ENCODE measurements at regions not wholly inside any gene's neighbourhood (a gene's known extent, or its start where the extent isn't known, plus 50 kb on each side); places are given as distances from the start of the nearest gene placed in this dataset.

DNA sequence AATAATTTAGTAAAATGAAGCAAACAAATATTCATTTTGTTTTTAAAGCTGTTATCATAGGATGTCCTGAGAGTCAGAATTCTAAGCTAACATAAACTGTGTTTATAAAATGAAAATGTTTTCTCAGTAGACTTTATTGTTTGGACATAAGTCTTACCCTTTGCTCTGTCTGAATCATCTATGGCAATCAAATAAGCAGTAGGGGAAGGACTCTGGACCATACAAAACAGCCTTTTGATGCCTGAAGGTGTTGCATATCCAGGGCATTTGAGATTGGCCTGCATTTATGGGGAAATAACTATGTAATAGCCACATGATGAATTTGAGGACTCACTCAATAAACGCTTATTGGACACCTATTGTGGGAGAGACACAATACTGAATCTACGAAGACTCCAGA, 123.0 kb upstream of the ATP5MC3 start:
- no peaks in the 10 kb centered on the region for H3K9me3 ChIP-seq
- no peaks in the 10 kb centered on the region for H3K27me3 ChIP-seq
- no peak for DNase-seq (ENCODE audit: low spot score)
- TF ChIP-seq, protein P1, sequence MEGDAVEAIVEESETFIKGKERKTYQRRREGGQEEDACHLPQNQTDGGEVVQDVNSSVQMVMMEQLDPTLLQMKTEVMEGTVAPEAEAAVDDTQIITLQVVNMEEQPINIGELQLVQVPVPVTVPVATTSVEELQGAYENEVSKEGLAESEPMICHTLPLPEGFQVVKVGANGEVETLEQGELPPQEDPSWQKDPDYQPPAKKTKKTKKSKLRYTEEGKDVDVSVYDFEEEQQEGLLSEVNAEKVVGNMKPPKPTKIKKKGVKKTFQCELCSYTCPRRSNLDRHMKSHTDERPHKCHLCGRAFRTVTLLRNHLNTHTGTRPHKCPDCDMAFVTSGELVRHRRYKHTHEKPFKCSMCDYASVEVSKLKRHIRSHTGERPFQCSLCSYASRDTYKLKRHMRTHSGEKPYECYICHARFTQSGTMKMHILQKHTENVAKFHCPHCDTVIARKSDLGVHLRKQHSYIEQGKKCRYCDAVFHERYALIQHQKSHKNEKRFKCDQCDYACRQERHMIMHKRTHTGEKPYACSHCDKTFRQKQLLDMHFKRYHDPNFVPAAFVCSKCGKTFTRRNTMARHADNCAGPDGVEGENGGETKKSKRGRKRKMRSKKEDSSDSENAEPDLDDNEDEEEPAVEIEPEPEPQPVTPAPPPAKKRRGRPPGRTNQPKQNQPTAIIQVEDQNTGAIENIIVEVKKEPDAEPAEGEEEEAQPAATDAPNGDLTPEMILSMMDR (IDR thresholded peaks at IDR 0.05), result no peak
- H3K36me3 ChIP-seq, result no peaks in the 10 kb centered on the region
- H3K27ac ChIP-seq, result no peak overlapping the region
- no peaks in the 10 kb centered on the region for H3K4me1 ChIP-seq
- no peak overlapping the region for H3K4me3 ChIP-seq

DNA sequence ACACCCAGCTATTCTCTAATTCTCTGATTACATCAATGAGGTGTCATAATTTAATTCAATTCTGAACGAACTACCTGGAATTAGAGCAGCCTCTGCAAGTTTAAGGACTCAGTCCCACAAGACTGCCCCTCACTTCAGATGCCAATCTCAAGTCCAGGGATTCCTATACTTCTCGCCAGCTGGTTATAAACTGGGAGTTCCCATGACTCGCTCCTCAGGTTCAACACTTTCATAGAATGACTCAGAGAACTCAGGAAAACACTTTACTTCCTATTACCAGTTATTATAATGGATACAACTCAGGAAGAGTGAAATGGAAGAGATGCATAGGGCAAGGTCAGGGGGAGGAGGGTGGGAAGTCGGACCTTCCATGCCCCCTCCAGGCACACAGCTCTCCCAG, 112.3 kb upstream of the ATP5MC3 start:
- no peak overlapping the region for H3K4me3 ChIP-seq
- TF ChIP-seq, protein P1 (IDR thresholded peaks at IDR 0.05), result no peak
- no peaks in the 10 kb centered on the region for H3K9me3 ChIP-seq
- no peaks in the 10 kb centered on the region for H3K4me1 ChIP-seq
- no peak overlapping the region for H3K27ac ChIP-seq
- DNase-seq (ENCODE audit: low spot score), result no peak
- H3K36me3 ChIP-seq, result no peaks in the 10 kb centered on the region
- H3K27me3 ChIP-seq, result no peaks in the 10 kb centered on the region

DNA sequence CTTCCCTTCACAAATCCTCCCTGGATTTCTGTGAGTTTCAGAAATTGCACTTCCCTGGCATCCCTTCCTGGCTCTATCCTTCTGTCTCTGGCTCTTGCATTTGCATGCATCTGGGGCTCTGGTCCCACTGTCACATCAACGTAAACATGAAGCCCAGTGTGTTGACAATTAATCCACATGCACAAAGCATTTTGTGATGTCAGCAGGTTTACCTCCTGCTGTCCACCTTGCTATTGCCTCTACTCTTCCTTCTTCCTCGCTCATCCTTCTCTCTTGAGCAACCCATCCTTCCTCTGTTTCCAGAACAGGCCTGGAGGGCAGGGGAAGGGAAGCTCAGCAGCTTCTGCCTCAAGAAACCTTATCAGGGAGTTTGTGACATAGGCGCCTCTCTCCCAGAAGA, 111.7 kb upstream of the ATP5MC3 start:
- Histone ChIP-seq H3K27me3 (no peaks in the 10 kb centered on the region), H3K4me1 (no peaks in the 10 kb centered on the region), H3K4me3 (no peak overlapping the region), H3K9me3 (no peaks in the 10 kb centered on the region), H3K27ac (no peak overlapping the region), H3K36me3 (no peaks in the 10 kb centered on the region)
- TF ChIP-seq, protein P1 (IDR thresholded peaks at IDR 0.05), result no peak
- DNase-seq (ENCODE audit: low spot score), result no peak

DNA sequence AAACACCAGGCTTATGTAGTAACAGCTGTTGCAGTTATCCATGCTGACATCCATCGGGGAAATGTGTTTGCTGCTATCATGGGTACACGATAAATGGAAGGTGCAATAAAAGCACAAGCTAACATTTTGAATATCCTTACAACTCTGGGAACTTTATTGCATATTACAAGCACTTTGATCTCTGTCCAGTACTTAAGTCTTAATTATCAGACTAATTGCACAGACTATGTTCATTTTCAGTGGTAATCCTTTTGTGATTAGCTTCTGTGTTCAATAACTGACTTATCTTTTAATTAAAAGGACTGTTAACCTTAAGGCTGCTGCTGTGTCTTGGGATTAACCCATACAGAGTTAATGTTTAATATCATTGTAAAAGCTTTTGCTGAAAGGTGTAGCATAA, 101.4 kb upstream of the ATP5MC3 start:
- Histone ChIP-seq H3K27me3 (no peaks in the 10 kb centered on the region), H3K4me1 (no peaks in the 10 kb centered on the region), H3K9me3 (no peaks in the 10 kb centered on the region), H3K36me3 (no peaks in the 10 kb centered on the region), H3K4me3 (no peak overlapping the region), H3K27ac (no peak overlapping the region)
- TF ChIP-seq, protein P1 (IDR thresholded peaks at IDR 0.05), result no peak
- DNase-seq (ENCODE audit: low spot score), result no peak

DNA sequence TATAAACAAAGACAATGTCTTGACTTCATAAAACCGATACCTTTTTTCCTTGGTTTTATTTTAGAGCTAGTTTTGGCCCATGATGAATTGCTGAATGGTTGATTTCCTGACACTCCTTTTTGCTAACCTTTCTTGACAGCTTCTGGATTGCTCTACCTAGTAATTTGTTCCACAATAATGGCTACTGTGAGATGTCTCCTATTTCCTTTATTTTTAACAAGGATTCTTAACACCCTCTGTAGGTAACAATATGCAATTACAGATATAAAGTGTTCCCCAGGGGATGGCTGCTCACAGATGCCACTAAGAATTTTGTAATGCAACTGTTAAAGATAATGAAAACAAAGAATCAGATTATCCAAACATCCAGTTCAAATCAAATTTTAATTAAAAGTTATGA, 100.8 kb upstream of the ATP5MC3 start:
- Histone ChIP-seq H3K4me1 (no peaks in the 10 kb centered on the region), H3K9me3 (no peaks in the 10 kb centered on the region), H3K27me3 (no peaks in the 10 kb centered on the region), H3K36me3 (no peaks in the 10 kb centered on the region), H3K27ac (no peak overlapping the region), H3K4me3 (no peak overlapping the region)
- TF ChIP-seq, protein P1 (IDR thresholded peaks at IDR 0.05), result peak; percentile 35 to 67
- DNase-seq (ENCODE audit: low spot score), result no peak

DNA sequence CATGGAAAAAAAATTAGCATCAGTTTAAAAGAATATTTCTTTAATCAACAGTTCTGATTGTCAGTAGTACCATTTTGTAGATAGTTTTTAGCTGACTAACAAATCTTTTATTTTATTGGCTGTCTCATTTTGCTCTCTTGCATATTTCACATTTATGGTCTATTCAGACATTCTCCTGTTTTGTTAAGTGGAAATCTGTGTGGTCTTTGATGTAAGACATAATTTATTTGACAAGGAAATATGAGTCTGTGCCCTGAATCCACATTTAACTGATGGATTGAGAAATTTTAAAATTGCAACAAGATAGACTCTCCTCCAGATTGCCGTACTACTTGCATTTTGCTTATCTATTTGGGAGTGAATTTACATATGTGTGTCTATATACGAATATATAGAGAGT, 96.3 kb upstream of the ATP5MC3 start:
- Histone ChIP-seq H3K4me3 (no peak overlapping the region), H3K36me3 (no peaks in the 10 kb centered on the region), H3K4me1 (no peaks in the 10 kb centered on the region), H3K9me3 (no peaks in the 10 kb centered on the region), H3K27me3 (no peaks in the 10 kb centered on the region), H3K27ac (no peak overlapping the region)
- no peak for DNase-seq (ENCODE audit: low spot score)
- TF ChIP-seq, protein P1 (IDR thresholded peaks at IDR 0.05), result no peak

Data from right atrium auricular region (tissue), 2 donors.